ENCODE measurements at regions not wholly inside any gene's neighbourhood (a gene's known extent, or its start where the extent isn't known, plus 50 kb on each side); places are given as distances from the start of the nearest gene placed in this dataset.

DNA sequence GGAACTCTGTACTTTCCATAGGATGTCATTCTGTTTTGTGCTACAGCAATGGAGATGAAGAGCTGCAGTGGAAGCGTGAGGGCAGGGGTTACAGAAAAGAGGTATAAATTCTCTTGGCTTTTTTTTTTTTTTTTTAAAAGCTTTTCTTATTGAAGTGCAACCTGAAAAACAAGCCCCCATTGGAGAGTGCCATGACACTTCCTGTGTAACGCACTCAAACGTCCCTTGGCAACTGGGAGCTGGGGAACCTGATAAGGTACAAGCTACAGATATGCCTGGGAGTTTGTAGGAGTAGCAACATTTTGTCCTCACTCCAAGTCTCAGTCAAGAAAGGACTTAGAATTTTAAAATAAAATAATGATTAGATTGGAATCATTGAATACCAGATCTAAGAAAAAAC is 512.1 kb downstream of the RPS24 start:
- no peak for DNase-seq (ENCODE audit: low read depth)
- no peak overlapping the region for H3K4me3 ChIP-seq (ENCODE audit: low read depth, low read length)
- peaks cover 17% of the 10 kb centered on the region for H3K27me3 ChIP-seq (ENCODE audit: control insufficient read depth, insufficient read depth, low read length)
- TF ChIP-seq, protein P1, sequence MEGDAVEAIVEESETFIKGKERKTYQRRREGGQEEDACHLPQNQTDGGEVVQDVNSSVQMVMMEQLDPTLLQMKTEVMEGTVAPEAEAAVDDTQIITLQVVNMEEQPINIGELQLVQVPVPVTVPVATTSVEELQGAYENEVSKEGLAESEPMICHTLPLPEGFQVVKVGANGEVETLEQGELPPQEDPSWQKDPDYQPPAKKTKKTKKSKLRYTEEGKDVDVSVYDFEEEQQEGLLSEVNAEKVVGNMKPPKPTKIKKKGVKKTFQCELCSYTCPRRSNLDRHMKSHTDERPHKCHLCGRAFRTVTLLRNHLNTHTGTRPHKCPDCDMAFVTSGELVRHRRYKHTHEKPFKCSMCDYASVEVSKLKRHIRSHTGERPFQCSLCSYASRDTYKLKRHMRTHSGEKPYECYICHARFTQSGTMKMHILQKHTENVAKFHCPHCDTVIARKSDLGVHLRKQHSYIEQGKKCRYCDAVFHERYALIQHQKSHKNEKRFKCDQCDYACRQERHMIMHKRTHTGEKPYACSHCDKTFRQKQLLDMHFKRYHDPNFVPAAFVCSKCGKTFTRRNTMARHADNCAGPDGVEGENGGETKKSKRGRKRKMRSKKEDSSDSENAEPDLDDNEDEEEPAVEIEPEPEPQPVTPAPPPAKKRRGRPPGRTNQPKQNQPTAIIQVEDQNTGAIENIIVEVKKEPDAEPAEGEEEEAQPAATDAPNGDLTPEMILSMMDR (IDR thresholded peaks at IDR 0.05; ENCODE audit: insufficient read depth, low read length, poor library complexity, severe bottlenecking), result no peak
- H3K36me3 ChIP-seq (ENCODE audit: control insufficient read depth, insufficient read depth, low read length), result no peaks in the 10 kb centered on the region

DNA sequence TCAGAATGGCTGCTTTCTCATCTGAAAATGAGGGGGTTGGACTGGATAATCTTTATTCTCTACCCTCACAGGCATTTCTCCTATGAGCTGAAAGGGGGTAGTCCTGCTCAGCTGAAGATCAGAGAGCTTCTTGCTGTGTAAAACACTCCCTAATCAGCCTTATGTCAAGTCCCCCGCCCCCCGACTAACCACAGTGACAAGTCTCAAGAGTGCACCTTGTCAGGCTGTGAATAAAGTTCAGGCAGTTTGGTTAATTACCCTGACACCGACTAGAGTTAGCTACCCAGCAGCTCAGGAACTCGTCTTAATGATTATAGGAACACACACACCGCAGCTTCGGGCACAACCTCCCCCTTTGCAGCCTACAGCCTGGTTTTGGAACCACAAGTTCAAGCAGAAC is 513.7 kb downstream of the RPS24 start:
- H3K4me3 ChIP-seq (ENCODE audit: low read depth, low read length), result no peak overlapping the region
- no peaks in the 10 kb centered on the region for H3K36me3 ChIP-seq (ENCODE audit: control insufficient read depth, insufficient read depth, low read length)
- TF ChIP-seq, protein P1 (IDR thresholded peaks at IDR 0.05; ENCODE audit: insufficient read depth, low read length, poor library complexity, severe bottlenecking), result no peak
- H3K27me3 ChIP-seq (ENCODE audit: control insufficient read depth, insufficient read depth, low read length), result peaks cover 16% of the 10 kb centered on the region
- no peak for DNase-seq (ENCODE audit: low read depth)

DNA sequence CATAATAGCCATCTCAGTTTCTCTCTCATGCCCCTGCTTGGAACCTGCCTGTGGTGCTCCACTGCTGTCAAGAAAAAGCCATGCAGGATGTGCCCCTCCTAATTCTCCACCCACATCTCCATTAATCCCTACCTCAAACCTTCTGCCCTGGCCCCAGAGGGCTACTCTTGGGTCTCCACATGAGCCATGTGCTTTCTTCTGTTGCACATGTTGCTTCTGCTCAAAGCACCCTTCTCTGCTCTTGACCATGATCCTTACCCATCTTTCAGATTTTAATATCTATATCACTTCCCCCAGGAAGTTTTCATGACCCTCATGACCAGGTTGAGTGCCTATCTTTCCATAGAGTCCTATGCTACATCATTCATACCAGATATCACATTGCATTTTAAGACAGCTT is 514.2 kb downstream of the RPS24 start:
- Histone ChIP-seq H3K36me3 (ENCODE audit: control insufficient read depth, insufficient read depth, low read length) (no peaks in the 10 kb centered on the region), H3K4me3 (ENCODE audit: low read depth, low read length) (no peak overlapping the region), H3K27me3 (ENCODE audit: control insufficient read depth, insufficient read depth, low read length) (peaks cover 14% of the 10 kb centered on the region)
- DNase-seq (ENCODE audit: low read depth), result no peak
- TF ChIP-seq, protein P1 (IDR thresholded peaks at IDR 0.05; ENCODE audit: insufficient read depth, low read length, poor library complexity, severe bottlenecking), result no peak

DNA sequence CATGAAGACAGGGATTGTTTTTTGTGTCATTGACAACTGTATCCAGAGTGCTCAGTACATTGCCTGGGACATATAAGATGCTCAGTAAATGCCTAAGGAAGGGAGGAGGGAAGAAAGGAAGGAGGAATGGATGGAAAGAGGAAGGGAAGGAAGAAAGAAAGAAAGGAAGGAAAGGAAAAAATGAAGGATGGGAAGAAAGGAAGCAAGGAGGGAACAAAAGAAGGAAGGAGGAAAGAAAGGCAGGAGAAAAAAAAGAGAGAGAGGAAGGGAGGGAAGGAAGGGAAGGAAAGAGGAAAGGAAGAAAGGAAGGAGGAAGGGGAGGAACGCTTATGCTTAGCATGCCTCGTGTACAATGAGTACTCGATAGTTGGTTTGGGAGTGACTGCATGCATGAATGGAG is 514.7 kb downstream of the RPS24 start:
- H3K4me3 ChIP-seq (ENCODE audit: low read depth, low read length), result no peak overlapping the region
- TF ChIP-seq, protein P1 (IDR thresholded peaks at IDR 0.05; ENCODE audit: insufficient read depth, low read length, poor library complexity, severe bottlenecking), result no peak

DNA sequence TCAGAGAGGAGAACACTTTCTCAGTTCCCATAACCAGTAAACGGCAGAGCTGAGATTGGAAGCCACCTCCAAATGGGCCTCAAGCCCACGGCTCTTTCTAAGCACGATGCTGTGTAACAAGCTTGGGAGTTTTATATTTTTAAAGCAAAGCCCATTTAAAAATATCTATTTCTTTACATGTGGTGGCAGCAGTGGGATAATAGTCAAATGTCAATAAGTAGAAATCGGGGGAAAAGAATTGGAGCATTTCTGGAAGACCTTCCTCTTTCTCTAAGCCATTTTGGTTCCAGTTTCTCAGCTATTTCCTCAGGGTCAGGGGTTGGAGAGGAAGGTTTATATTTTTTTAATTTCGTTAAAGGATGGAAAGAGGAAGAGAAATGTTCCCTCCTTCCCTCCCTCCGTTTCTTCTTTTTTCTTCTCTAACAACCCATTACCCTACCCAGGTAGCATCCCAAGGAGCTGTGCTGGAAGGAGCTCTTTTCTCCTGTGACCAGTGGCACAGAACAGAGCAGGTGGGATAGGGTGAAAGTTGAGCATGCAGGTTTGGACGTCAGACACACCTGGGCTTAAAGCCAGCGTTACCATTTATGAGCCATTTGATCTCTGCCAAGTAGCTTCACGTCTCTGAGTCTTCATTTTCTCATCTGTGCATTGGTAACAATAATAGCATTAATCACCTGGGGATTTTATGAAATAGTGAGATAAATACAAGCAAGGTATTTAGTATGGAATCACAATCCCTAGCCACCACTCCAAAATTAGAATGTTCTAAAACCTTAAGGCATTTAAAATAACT is 515.7 kb downstream of the RPS24 start:
- H3K27me3 ChIP-seq (ENCODE audit: control insufficient read depth, insufficient read depth, low read length), result peaks cover 12% of the 10 kb centered on the region
- H3K4me3 ChIP-seq (ENCODE audit: low read depth, low read length), result no peak overlapping the region
- TF ChIP-seq, protein P1 (IDR thresholded peaks at IDR 0.05; ENCODE audit: insufficient read depth, low read length, poor library complexity, severe bottlenecking), result no peak
- no peaks in the 10 kb centered on the region for H3K36me3 ChIP-seq (ENCODE audit: control insufficient read depth, insufficient read depth, low read length)
- DNase-seq (ENCODE audit: low read depth), result no peak

More for the DNA sequence above, 514.7 kb downstream of the RPS24 start:
- H3K36me3 ChIP-seq (ENCODE audit: control insufficient read depth, insufficient read depth, low read length), result no peaks in the 10 kb centered on the region
- DNase-seq (ENCODE audit: low read depth), result no peak
- H3K27me3 ChIP-seq (ENCODE audit: control insufficient read depth, insufficient read depth, low read length), result peaks cover 12% of the 10 kb centered on the region

DNA sequence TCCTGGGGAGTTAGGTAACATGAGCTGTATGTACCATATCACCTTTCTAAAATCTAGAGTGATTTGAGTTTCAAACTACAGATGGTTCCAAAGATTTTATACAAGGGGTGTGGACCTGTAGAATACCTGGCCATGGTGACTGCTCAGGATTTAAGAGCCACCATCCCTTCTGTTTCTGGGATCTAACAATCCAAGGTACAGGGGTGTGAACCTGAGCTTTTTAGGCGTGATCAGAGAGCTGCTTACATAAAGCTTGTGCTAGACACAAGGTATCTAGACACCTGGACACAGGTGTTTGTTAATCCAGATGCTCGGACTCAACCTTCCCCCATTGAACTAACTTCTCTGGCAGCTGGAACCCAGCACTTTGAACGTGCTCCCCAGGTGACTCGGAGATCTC is 516.4 kb downstream of the RPS24 start:
- TF ChIP-seq, protein P1 (IDR thresholded peaks at IDR 0.05; ENCODE audit: insufficient read depth, low read length, poor library complexity, severe bottlenecking), result no peak
- no peak for DNase-seq (ENCODE audit: low read depth)
- no peak overlapping the region for H3K4me3 ChIP-seq (ENCODE audit: low read depth, low read length)
- H3K27me3 ChIP-seq (ENCODE audit: control insufficient read depth, insufficient read depth, low read length), result peaks cover 12% of the 10 kb centered on the region
- no peaks in the 10 kb centered on the region for H3K36me3 ChIP-seq (ENCODE audit: control insufficient read depth, insufficient read depth, low read length)
